DMS79 (cell line): ENCODE measurements at regions not wholly inside any gene's neighbourhood (a gene's known extent, or its start where the extent isn't known, plus 50 kb on each side); places are given as distances from the start of the nearest gene placed in this dataset.

Experiments used
- DNase-seq: peaks from one replicate; lab custom pipeline; 2025; lab: John Stamatoyannopoulos, UW

DNA sequence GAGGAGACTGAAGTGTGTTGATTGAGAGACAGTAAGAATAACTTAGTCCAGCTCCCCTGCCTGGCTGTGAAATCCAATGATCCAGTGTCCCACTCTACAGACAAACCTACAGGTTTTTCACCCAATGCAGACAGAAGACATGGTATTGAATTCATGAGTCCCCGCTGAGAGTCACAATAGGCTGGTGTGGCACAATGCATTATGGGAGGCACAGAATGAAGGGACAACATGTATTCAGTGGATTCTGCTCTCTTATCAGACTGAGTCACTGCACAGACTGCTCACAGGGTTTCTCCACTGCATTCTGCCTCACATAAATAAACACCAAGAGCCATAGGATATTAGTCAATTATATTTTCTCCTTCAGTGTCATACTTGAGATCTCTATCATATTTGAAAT is 55.2 kb upstream of the TOP3B start:
- no peak for DNase-seq

DNA sequence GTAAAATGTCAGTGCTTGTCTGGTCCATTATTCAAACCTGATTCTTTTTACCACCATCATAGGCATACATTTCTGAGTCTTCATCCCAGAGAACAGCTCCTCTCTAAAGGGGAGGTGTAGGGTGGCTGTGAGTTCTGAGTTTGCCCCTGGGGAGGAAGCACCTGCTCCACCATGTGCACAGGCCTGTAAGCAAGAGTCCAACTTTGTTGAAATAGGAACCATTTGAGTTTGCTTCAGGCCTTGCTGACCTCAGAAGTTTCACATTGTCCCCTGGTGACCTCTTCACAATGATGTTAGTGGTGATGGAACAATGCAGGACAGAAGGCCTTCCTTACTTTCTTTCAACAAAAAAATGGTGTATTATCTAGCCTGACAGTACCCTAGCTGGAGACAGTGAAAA is 54.6 kb upstream of the TOP3B start:
- DNase-seq: no peak

DNA sequence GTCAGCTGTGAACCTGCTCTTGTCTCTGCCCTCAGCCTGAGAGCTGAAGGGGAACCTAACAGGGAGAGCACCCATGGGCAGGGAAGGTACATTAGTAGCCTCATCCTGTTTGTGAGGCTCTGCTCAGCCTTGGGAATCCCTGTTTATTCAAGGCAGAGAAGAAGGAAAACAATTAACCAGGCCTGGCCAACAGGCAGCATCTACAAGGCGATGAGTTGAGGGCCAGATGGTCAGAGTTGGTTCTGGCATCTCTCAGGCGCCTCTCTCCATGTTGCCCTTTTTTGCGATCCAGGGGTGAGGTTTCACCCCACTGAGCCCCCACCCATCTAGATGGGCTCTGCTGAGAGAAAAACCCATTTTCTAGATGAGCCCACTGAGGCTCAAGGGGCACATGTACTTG is 54.0 kb upstream of the TOP3B start:
- DNase-seq: no peak

DNA sequence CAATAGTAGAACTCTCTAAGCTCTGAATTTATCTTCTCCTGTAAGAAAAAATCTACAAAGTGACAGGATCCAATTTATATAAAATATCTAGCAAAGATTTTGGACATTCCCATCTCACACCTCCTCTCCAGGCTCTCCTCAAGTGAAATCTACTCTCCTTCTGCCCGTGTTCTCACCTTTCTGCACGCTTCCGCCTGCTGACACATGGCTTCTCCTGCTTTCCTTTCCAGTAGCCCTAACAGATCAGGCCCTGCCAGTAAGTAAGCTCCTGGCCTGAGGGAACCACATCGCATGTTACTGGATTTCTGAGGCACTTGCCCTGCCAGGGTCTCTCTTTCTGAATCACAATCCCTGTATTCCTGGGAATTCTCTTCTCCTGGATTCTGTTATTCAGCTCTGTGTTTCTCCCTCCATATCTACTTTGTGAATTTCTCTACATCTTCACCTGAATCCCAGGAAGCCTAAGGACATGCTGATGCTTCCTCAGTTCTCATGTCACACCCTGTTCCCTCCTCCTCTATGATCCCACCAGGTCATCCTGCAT is 53.3 kb upstream of the TOP3B start:
- no peak for DNase-seq

DNA sequence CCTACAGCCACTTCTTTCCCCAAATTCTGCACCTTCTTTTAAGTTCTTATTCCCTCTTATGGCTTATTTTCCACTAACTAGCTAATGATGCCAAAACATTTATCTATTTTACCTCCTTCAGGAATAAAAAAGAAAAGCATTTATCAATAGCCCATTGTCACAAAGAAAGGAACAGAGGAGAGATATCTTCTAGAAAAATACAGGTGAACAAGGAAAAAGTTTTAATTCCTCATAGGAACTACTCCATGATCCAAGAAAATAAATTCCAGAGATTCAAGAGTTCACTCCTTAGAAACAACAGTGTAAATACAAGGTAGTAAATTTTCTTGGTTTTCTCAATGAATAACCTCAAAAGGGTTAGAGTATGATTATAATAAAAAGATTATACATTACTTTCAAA is 52.6 kb upstream of the TOP3B start:
- DNase-seq: no peak

DNA sequence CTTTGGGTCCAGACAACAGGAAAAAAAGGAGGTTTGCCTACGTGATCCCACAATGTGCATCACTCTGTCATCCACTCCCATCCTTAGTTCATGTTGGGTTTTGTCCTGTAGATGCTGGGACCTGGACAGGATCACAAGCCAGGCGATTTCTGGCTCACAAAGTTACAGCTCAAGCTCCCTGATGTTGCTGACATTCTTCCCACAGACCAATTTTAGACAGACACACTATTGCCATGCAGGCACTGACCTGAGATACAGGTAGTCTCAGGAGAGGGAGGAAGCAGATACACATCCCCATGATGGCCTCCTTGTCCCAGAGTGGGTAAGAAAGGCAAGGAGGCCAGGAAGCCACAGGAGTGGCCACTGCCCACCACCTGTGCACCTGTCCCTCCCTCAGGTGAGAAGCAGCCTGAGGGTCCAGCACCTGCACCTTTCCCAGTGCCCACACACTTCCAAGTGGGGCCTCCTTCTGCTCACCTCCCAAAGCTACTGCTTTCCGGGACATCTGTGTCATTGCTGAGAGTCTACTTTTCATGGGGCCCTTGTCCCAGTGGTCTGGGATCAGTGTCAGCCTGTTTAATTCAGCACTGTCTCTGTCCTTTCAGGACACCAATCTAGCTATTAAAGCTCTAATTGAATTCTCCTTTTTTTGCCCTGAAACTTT is 52.0 kb upstream of the TOP3B start:
- DNase-seq: no peak

DNA sequence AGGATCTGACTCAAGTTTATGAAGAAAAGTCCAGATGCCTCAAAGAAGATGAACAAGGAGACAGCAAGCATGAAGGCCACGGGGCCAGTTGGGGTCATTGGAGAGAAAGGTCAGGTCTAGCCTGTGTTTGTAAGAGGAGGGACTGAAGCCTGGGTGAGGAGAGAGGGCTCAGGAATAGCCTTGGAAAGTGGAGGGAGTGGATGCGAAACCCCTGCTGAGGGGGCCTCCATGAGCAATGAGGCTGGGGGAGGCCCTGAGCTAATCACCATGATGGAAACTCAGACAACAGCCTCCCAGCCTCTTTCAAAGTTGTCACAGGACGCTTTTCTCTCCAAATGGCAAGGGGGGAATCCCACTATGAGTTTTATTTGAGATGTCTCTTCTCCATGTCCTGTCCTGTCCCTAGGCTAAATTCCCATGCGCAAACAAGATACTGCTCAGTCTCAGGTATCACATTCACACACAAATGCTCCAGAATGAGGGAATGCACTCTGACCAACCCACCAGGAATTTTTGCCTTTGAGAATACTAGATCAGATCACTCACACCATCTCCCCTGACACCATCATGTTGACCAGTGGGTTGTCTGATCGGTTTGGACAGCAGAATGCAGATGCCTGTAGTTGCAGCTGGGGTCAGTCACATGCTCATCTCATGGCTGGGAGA is 51.3 kb upstream of the TOP3B start:
- no peak for DNase-seq

DNA sequence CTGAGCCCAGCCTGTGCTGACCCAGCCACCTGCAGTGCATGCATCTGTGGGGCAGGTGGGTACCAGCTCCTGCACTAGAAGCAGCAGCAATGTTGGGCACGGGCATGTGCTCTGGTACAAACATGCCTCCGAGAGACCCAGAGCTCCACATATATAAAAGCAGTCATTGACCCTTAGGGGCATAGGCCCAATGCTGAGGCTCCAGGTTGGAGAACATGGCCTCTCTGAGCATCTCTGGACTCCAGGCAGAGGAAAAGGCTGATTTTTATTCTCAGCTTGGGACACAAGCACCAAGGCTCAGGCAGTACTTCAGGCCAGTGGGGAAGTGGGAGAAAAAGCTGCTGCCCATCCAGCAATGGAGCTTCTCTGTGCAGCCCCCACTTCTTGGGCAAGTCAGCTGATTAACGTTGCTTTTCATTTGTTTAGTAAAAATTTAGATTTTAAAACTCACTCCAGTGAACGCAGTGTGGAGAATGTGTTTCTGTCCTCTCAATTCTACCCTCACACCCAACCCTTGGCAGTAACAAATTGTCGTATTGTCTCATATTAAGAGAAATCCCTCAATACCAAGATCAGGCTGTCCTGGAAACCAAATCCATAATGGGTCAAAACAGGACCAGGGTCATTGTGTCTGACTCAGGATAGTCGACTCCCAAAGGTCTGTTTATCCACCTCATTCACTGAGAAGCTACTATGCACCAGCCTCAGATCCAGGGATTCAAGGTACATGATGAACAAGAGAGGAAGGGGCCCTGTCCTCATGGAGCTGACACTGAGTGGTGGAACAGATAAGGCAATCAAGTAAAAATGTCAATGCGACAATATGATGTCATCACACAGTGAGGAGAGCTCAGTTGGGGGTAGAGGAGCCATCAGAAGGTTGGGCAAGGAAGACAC is 50.6 kb upstream of the TOP3B start:
- no peak for DNase-seq

DNA sequence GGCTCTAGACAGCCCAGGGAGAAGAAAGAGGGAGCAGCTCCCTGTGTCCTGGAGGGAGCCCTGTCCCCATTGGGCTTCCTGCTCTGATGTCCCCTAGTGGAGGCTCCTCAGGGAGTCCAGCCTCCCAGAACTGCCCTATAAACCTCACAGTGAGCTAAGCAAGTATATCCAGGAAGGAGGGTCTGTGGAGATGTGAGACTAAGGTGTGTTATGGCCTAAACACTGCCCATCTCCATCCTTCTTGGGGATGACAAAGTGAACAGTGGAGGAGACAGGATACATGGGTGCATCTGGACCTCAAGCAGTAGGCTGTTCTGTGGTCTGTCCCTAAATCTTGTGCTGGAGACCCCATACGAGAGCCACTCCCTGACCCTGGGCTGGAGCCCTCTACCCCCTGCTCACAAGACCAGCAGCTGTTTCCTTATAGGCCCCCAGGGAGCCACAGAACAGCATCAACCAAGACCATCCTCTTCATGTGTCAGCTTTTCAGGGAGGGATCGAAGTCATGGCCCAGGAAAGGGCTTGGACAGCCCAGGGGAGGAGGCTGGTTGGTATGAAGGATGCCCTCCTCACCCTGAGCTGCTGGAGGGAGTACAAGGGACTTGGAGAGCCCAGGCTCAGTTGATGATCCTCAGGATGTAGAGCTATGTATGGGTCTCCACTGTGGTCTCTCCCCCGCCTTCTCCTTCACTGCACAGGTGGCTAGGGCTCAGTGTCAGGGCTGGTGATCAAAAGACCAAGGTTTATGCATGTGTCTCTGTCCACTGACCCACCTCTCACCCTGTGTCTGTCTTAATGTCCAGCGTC is 49.7 kb upstream of the TOP3B start:
- no peak for DNase-seq
